HL-60 (cell line): ENCODE measurements at regions not wholly inside any gene's neighbourhood (a gene's known extent, or its start where the extent isn't known, plus 50 kb on each side); places are given as distances from the start of the nearest gene placed in this dataset.
A peak's percentile ranks its signal among the peaks of the same experiment; 100 is the strongest.

Experiments
- DNase-seq, 2 experiments: peaks; one replicate each; pipeline ENCODE4 v3.0.0-alpha.2; 2010 to 2020; ENCODE audit warnings: low read depth in 1 of 2, low spot score in 1 of 2
- H3K27ac ChIP-seq: fragments of 250-450 bp; sonication (Bioruptor Pico); replicated peaks from 2 replicates; pipeline ENCODE4 v1.5.1; 2020; ENCODE audit warnings: mild to moderate bottlenecking, moderate library complexity
- H3K27me3 ChIP-seq: fragments of 250-450 bp; sonication (Bioruptor Pico); 2 replicates; pipeline ENCODE4 v1.5.1; 2021; ENCODE audit warnings: mild to moderate bottlenecking, moderate library complexity; ENCODE audit not compliant: insufficient read depth, poor library complexity, severe bottlenecking
- H3K4me3 ChIP-seq: replicated peaks from 2 replicates; pipeline ENCODE4 v1.5.1; 2011; ENCODE audit warnings: mild to moderate bottlenecking, control low read depth, low read length; ENCODE audit not compliant: insufficient read depth
- GABPA ChIP-seq: IDR thresholded peaks from 2 replicates; pipeline ENCODE4 v1.6.1; 2012; ENCODE audit warnings: low read depth
- POLR2AphosphoS5 ChIP-seq: IDR thresholded peaks from 2 replicates; pipeline ENCODE4 v1.6.1; 2012; ENCODE audit warnings: low read depth
- SPI1 ChIP-seq: IDR thresholded peaks from 2 replicates; pipeline ENCODE4 v1.6.1; 2012; ENCODE audit warnings: low read depth, mild to moderate bottlenecking, borderline replicate concordance
- TF ChIP-seq, protein P1 (sequence below): IDR thresholded peaks from 2 replicates; pipeline ENCODE4 v1.6.1; 2012; ENCODE audit warnings: low read depth; ENCODE audit not compliant: insufficient replicate concordance
- TF ChIP-seq, protein P2 (sequence below): IDR thresholded peaks from one replicate; pipeline ENCODE4 v1.5.1; 2011; ENCODE audit warnings: low read length, control low read depth, inconsistent platforms; ENCODE audit not compliant: insufficient read depth

DNA sequence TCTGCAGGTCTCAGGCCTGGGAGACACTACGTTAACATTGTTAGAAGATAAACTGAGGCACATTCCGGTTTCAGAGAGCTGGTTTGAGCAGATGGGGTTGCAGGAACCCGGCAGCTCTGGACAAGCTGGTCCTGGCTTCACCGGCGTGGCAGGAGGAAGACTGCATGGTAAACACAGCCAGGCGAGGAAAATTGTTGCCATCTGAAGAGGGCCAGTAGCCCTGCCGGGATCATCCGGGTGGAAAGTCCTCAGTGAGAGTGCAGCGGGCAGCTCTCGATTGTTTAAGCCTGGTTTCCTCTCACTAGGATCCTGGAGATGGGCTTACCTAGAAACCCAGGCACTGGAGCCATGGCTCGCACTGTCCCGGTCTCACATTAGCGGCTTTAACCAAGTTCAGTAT lies 226.9 kb downstream of the IRX2 start:
- Histone ChIP-seq H3K4me3 (no peak overlapping the region), H3K27ac (no peak overlapping the region), H3K27me3 (no peaks in the 10 kb centered on the region)
- TF ChIP-seq SPI1 (no peak), GABPA (no peak), POLR2AphosphoS5 (no peak)
- TF ChIP-seq, protein P1, sequence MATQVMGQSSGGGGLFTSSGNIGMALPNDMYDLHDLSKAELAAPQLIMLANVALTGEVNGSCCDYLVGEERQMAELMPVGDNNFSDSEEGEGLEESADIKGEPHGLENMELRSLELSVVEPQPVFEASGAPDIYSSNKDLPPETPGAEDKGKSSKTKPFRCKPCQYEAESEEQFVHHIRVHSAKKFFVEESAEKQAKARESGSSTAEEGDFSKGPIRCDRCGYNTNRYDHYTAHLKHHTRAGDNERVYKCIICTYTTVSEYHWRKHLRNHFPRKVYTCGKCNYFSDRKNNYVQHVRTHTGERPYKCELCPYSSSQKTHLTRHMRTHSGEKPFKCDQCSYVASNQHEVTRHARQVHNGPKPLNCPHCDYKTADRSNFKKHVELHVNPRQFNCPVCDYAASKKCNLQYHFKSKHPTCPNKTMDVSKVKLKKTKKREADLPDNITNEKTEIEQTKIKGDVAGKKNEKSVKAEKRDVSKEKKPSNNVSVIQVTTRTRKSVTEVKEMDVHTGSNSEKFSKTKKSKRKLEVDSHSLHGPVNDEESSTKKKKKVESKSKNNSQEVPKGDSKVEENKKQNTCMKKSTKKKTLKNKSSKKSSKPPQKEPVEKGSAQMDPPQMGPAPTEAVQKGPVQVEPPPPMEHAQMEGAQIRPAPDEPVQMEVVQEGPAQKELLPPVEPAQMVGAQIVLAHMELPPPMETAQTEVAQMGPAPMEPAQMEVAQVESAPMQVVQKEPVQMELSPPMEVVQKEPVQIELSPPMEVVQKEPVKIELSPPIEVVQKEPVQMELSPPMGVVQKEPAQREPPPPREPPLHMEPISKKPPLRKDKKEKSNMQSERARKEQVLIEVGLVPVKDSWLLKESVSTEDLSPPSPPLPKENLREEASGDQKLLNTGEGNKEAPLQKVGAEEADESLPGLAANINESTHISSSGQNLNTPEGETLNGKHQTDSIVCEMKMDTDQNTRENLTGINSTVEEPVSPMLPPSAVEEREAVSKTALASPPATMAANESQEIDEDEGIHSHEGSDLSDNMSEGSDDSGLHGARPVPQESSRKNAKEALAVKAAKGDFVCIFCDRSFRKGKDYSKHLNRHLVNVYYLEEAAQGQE = no peak
- TF ChIP-seq, protein P2, sequence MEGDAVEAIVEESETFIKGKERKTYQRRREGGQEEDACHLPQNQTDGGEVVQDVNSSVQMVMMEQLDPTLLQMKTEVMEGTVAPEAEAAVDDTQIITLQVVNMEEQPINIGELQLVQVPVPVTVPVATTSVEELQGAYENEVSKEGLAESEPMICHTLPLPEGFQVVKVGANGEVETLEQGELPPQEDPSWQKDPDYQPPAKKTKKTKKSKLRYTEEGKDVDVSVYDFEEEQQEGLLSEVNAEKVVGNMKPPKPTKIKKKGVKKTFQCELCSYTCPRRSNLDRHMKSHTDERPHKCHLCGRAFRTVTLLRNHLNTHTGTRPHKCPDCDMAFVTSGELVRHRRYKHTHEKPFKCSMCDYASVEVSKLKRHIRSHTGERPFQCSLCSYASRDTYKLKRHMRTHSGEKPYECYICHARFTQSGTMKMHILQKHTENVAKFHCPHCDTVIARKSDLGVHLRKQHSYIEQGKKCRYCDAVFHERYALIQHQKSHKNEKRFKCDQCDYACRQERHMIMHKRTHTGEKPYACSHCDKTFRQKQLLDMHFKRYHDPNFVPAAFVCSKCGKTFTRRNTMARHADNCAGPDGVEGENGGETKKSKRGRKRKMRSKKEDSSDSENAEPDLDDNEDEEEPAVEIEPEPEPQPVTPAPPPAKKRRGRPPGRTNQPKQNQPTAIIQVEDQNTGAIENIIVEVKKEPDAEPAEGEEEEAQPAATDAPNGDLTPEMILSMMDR = no peak
- DNase-seq = no peak

DNA sequence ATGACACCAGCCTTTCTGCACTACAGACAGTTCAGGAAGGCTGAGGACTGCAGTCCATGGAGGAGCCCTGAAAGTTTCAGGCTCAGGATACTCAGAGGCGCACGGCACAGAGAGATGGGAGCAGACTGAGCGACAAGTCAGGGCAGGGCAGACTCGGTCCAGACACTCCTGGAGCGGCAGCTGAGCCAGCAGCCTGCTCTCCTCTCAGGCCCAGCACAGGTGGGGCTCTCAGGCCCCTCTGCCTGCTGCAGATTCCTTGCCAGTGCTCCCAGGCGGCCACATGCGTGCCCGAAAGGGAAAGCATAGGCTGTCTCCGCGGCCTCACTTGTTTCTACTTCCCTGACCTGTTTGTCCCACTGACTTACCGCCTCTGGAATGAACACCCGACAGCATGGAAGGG lies 228.3 kb downstream of the IRX2 start:
- DNase-seq = no peak
- no peak overlapping the region for H3K27ac ChIP-seq

DNA sequence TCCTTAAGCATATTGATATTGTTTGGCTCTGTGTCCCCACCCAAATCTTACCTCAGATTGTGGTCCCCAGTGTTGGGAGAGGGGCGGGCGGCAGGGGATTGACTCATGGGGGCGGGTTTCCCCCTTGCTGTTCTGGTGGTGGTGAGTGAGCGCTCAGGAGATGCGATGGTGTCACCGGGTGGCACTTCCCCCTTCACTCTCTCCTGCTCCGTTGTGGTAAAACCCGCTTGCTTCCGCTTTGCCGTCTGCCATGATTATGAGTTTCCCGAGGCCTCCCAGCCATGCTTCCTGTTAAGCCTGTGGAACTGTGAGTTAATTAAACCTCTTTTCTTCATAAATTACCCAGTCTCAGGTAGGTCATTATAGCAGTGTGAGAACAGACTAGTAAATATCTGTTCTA lies 229.1 kb downstream of the IRX2 start:
- peak; percentile 3 to 73 for DNase-seq
- no peak overlapping the region for H3K27ac ChIP-seq
- H3K27me3 ChIP-seq = no peaks in the 10 kb centered on the region
- TF ChIP-seq, protein P1 = no peak
- TF ChIP-seq POLR2AphosphoS5 (no peak), GABPA (peak; percentile 60), SPI1 (peak; percentile 61; the same call in 1 of the 2 replicates)
- TF ChIP-seq, protein P2 = no peak
- H3K4me3 ChIP-seq = no peak overlapping the region

More for the DNA sequence above, 228.3 kb downstream of the IRX2 start:
- TF ChIP-seq POLR2AphosphoS5 (no peak), GABPA (no peak), SPI1 (no peak)
- TF ChIP-seq, protein P1 = no peak
- TF ChIP-seq, protein P2 = no peak
- Histone ChIP-seq H3K4me3 (no peak overlapping the region), H3K27me3 (no peaks in the 10 kb centered on the region)
